ENCODE measurements at regions not wholly inside any gene's neighbourhood (a gene's known extent, or its start where the extent isn't known, plus 50 kb on each side); places are given as distances from the start of the nearest gene placed in this dataset.

DNA sequence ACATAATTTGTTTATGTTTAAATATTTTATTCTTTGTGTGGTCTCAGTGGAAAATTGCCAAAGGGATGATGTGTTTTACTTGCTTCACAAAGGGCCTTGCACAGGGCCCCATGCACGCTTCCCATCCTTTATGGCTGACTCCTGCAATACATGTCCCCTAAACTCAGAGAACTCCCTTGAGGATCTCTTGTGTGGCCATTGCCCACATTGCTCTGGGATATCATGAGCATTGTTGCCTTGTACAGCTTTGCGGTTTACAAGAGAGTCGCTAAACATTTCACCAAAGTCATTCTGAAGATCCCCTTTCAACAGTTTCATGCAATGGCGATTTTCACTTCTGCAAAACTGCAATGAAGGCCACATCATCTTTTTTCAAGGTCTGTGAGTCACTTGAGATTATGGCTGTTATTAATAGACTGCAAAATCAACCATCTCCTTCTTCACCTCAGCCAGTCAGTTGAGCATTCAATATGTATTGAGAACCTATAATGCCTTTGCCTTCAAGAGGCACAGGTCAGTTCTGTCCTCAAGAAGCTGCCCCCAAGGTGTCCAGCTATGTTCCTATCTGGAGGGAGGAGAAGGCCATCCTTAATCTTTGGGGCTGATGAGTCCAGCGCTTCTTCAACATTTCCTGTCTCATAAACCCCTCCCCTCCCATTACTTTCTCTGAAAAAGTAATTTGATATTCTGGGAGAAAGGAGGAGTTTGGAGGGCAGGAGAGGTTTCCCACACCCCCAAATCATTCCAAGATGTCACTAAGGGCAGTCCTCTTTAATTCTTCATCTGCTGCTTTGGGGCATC is 108.1 kb downstream of the CCDC71L start:
- Histone ChIP-seq H3K9me3 (ENCODE audit: control insufficient read depth in 2 of 3, insufficient read depth in 1 of 3, low read length in 3 of 3) (no peaks in the 10 kb centered on the region), H3K36me3 (ENCODE audit: control insufficient read depth in 2 of 3, insufficient read depth in 3 of 3, low read length in 3 of 3) (no peaks in the 10 kb centered on the region), H3K27me3 (ENCODE audit: control insufficient read depth, insufficient read depth, low read length) (no peaks in the 10 kb centered on the region), H3K9ac (ENCODE audit: low read length in 3 of 3) (no peak overlapping the region), H3K4me1 (ENCODE audit: control insufficient read depth in 2 of 3, insufficient read depth in 2 of 3, low read depth in 1 of 3, low read length in 3 of 3) (no peaks in the 10 kb centered on the region), H3K27ac (ENCODE audit: low read depth in 2 of 2, low read length in 2 of 2) (no peak overlapping the region), H3K4me3 (ENCODE audit: low read length in 3 of 3) (no peak overlapping the region)
- TF ChIP-seq, protein P1, sequence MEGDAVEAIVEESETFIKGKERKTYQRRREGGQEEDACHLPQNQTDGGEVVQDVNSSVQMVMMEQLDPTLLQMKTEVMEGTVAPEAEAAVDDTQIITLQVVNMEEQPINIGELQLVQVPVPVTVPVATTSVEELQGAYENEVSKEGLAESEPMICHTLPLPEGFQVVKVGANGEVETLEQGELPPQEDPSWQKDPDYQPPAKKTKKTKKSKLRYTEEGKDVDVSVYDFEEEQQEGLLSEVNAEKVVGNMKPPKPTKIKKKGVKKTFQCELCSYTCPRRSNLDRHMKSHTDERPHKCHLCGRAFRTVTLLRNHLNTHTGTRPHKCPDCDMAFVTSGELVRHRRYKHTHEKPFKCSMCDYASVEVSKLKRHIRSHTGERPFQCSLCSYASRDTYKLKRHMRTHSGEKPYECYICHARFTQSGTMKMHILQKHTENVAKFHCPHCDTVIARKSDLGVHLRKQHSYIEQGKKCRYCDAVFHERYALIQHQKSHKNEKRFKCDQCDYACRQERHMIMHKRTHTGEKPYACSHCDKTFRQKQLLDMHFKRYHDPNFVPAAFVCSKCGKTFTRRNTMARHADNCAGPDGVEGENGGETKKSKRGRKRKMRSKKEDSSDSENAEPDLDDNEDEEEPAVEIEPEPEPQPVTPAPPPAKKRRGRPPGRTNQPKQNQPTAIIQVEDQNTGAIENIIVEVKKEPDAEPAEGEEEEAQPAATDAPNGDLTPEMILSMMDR (IDR thresholded peaks at IDR 0.05; ENCODE audit: borderline replicate concordance, extremely low read depth, insufficient read depth), result no peak
- FAIRE-seq (no peak), DNase-seq (peak in 1 of 5 donors; percentile 1)
- intact Hi-C loops (cut with DNase I), result no loop called here

DNA sequence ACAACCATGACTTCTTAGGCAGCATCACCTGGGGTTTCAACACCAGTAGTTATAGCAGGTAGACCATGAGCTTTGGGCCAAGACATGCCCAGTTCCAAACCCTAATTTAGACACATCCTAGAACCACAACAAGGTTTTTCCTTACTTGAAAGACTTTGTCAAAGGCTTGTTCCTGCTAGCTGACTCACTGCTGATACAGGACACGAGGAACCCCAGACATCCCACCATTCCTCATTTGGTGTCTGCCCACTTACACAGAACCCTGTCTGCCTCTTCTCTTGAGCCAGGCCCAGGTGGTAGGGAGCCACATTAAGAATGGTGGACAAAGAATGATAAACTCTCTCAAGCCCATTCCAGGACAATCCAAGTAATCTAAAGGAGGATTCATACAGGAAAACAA is 109.0 kb downstream of the CCDC71L start:
- TF ChIP-seq, protein P1 (IDR thresholded peaks at IDR 0.05; ENCODE audit: borderline replicate concordance, extremely low read depth, insufficient read depth), result no peak
- H3K9ac ChIP-seq (ENCODE audit: low read length in 3 of 3), result no peak overlapping the region
- intact Hi-C loops (cut with DNase I), result no loop called here
- no peak overlapping the region for H3K4me3 ChIP-seq (ENCODE audit: low read length in 3 of 3)
- H3K4me1 ChIP-seq (ENCODE audit: control insufficient read depth in 2 of 3, insufficient read depth in 2 of 3, low read depth in 1 of 3, low read length in 3 of 3), result no peaks in the 10 kb centered on the region
- H3K36me3 ChIP-seq (ENCODE audit: control insufficient read depth in 2 of 3, insufficient read depth in 3 of 3, low read length in 3 of 3), result no peaks in the 10 kb centered on the region
- DNase-seq (no peak), FAIRE-seq (no peak)
- H3K9me3 ChIP-seq (ENCODE audit: control insufficient read depth in 2 of 3, insufficient read depth in 1 of 3, low read length in 3 of 3), result no peaks in the 10 kb centered on the region
- H3K27me3 ChIP-seq (ENCODE audit: control insufficient read depth, insufficient read depth, low read length), result no peaks in the 10 kb centered on the region
- no peak overlapping the region for H3K27ac ChIP-seq (ENCODE audit: low read depth in 2 of 2, low read length in 2 of 2)

DNA sequence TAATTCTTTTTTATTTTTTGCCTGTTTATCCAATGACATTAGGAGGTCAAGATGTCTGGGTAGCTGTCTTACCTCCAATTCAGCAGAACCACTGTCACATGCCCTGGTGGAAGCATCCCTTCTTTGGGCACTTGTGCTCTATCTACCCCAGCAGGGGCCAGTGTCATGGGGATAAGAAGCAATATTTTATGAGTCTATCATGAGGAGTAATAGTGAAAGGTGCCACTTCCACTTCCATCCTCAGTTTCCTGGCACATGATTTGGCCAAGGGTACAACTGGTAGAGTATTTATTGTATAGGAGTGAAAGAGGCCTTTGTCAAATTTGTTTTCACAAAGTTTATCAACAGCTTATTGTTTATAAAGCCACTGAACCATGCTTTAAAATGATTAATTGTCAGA is 112.5 kb downstream of the CCDC71L start:
- Histone ChIP-seq H3K9ac (ENCODE audit: low read length in 3 of 3) (no peak overlapping the region), H3K4me1 (ENCODE audit: control insufficient read depth in 2 of 3, insufficient read depth in 2 of 3, low read depth in 1 of 3, low read length in 3 of 3) (no peaks in the 10 kb centered on the region), H3K36me3 (ENCODE audit: control insufficient read depth in 2 of 3, insufficient read depth in 3 of 3, low read length in 3 of 3) (no peaks in the 10 kb centered on the region), H3K4me3 (ENCODE audit: low read length in 3 of 3) (no peak overlapping the region), H3K9me3 (ENCODE audit: control insufficient read depth in 2 of 3, insufficient read depth in 1 of 3, low read length in 3 of 3) (no peaks in the 10 kb centered on the region), H3K27ac (ENCODE audit: low read depth in 2 of 2, low read length in 2 of 2) (no peak overlapping the region), H3K27me3 (ENCODE audit: control insufficient read depth, insufficient read depth, low read length) (no peaks in the 10 kb centered on the region)
- no peak for DNase-seq
- FAIRE-seq, result no peak
- TF ChIP-seq, protein P1 (IDR thresholded peaks at IDR 0.05; ENCODE audit: borderline replicate concordance, extremely low read depth, insufficient read depth), result no peak
- intact Hi-C loops (cut with DNase I), result no loop called here
